Gastroesophageal sphincter (tissue), 3 donors: ENCODE measurements at regions not wholly inside any gene's neighbourhood (a gene's known extent, or its start where the extent isn't known, plus 50 kb on each side); places are given as distances from the start of the nearest gene placed in this dataset.

Experiments
- CTCF ChIP-seq, 4 experiments: fragments of 200-600 bp in 2 of 4; fragments of 450-650 bp in 2 of 4; sonication (generic) in 1 of 4; IDR thresholded peaks; one replicate each; pipeline ENCODE4 v1.5.1; 2017 to 2019; ENCODE audit warnings: antibody characterized with exemption in 4 of 4, mild to moderate bottlenecking in 2 of 4, moderate library complexity in 2 of 4
- POLR2A ChIP-seq, 2 donors: fragments of 450-650 bp; IDR thresholded peaks; one replicate each; pipeline ENCODE4 v1.6.1; 2017; ENCODE audit warnings: antibody characterized with exemption in 2 of 2, mild to moderate bottlenecking in 2 of 2, moderate library complexity in 1 of 2

- no peak for TF ChIP-seq POLR2A (IDR thresholded peaks at IDR 0.05)
- TF ChIP-seq CTCF (IDR thresholded peaks at IDR 0.05): no peak
Measured at GRCh38 chr2:188085421-188085820, 206.3 kb upstream of the GULP1 start.
